GM21390 (cell line): ENCODE measurements at regions not wholly inside any gene's neighbourhood (a gene's known extent, or its start where the extent isn't known, plus 50 kb on each side); places are given as distances from the start of the nearest gene placed in this dataset.
"Not testable (repeated sequence)": the region's sequence is repeated elsewhere in the genome, so short reads cannot be mapped to it uniquely, and the experiment has no call there.

ENCODE experiments used
- ATAC-seq: cut with Tn5 transposase; IDR thresholded peaks from one replicate; pipeline ENCODE4 v1.9.1; 2021; ENCODE audit not compliant: unreplicated experiment

- ATAC-seq, result no peak
These were observed 659.1 kb downstream of the EFNA5 start for GRCh38 chr5:107011605-107012004.

DNA sequence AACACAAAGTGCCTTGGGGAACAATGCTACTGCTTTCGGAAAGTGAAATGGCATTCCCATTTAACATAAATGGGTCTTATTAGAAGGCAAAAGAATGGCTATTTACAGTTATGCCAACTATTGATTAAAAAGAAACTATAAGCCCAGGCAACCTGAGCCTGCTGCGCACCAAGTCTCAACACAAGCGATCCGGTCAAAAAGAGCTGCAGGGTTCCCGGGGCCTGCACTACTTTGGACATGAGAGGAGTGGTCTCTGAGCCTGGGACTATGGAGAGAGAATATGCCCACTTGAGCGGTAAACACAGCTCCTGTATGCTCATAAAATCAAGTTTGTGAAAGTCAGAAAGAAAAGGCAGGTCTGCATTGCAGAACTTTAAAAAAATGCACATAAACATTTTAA, 660.7 kb downstream of the EFNA5 start:
- no peak for ATAC-seq

- ATAC-seq, result no peak
These were observed 665.1 kb downstream of the EFNA5 start for GRCh38 chr5:107005653-107006052.

- ATAC-seq, result no peak
These were observed 665.6 kb downstream of the EFNA5 start for GRCh38 chr5:107005161-107005560.

DNA sequence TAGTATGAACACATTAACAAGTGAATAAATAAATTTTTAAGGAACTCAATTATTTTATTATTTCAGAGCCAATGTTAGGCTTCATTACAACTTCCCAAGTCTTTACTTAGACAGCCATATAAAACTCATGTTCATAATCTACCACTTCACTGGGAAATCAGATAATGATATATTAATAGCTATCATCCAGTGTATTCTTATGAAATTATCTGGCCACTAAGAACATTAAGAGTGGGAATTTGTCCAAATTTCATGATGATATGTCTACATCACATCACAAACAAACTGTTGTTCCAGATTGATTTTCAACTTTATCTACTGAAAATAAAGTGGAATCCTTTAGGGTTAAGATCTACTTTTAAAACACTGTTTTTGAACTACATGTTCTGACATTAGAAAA, 668.6 kb downstream of the EFNA5 start:
- no peak for ATAC-seq

DNA sequence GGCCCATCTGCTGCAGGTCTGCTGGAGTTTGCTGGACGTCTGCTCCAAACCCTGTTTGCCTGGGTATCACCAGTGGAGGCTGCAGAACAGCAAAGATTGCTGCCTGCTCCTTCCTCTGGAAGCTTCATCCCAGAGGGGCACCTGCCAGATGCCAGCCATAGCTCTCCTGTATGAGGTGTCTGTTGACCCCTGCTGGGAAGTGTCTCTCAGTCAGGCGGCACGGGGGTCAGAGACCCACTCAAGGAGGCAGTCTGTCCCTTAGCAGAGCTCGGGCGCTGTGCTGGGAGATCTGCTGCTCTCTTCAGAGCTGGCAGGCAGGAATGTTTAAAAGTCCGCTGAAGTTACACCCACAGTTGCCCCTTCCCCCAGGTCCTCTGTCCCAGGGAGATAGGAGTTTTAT, 671.2 kb downstream of the EFNA5 start:
- not testable (repeated sequence) for ATAC-seq

- ATAC-seq, result no peak
These were observed 684.7 kb downstream of the EFNA5 start for GRCh38 chr5:106986006-106986405.

DNA sequence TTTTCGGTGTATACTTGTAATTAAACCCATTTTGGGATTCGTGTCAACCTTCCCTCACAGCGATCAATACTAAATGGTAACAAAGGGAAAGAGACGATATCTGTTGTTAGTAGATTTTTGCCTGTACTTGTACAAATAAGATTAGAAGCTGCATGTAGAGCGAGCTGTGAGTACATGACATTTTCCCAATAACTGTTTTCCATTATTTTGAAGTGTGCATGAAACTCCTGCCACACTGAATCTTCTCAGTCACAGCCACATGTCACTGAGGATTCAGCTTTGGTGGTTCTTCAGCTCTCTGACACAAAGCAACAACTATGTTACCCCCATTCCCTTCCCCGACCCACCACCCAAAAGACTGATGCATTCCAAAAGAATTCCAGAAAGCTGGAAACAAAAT, 685.6 kb downstream of the EFNA5 start:
- no peak for ATAC-seq

GRCh38 chr5:106979178-106979577, 691.6 kb downstream of the EFNA5 start:
- ATAC-seq, result not testable (repeated sequence)

DNA sequence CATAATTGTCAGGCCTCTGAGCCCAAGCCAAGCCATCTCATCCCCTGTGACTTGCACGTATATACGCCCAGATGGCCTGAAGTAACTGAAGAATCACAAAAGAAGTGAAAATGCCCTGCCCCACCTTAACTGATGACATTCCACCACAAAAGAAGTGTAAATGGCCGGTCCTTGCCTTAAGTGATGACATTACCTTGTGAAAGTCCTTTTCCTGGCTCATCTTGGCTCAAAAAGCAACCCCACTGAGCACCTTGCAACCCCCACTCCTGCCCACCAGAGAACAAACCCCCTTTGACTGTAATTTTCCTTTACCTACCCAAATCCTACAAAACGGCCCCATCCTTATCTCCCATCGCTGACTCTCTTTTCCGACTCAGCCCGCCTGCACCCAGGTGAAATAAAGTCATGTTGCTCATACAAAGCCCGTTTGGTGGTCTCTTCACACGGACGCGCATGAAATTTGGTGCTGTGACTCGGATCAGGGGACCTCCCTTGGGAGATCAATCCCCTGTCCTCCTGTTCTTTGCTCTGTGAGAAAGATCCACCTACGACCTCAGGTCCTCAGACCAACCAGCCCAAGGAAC, 692.1 kb downstream of the EFNA5 start:
- not testable (repeated sequence) for ATAC-seq

DNA sequence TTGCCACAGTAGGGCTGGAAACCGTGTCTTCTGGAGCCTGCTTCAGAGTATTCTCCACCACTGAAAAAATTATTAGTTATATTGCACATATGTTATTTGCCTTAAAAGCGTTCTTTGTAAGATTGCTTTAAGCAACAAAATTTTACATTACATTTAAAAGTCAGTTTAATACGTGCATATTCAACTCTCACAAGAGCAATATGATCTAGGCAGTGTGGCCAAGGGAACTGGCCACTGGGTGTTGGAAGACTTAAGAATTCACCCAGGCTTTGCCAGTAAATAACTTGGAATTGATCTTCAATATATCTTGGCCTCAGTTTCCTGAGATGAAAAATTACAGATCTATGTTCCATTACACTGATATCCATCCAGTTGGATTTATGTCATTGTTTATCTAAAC, 694.4 kb downstream of the EFNA5 start:
- ATAC-seq, result no peak

DNA sequence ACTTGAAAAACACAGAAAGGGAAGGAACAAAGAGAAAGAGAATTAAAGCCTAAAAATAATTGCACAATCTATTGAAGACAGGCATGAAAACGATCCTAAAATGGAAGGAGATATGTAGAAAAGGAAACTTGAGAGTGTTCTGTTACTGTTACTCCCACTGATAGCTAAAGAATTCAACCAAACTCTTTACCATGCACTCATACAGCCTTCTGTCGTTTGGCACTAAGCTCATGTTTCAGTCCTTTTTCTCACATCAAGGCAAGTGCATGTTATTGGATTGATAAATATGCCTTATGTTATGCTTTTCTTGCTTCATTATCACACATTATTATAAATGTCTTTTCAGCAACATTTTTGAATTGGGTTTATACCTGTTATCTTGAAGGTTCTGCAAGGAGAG, 696.5 kb downstream of the EFNA5 start:
- no peak for ATAC-seq

DNA sequence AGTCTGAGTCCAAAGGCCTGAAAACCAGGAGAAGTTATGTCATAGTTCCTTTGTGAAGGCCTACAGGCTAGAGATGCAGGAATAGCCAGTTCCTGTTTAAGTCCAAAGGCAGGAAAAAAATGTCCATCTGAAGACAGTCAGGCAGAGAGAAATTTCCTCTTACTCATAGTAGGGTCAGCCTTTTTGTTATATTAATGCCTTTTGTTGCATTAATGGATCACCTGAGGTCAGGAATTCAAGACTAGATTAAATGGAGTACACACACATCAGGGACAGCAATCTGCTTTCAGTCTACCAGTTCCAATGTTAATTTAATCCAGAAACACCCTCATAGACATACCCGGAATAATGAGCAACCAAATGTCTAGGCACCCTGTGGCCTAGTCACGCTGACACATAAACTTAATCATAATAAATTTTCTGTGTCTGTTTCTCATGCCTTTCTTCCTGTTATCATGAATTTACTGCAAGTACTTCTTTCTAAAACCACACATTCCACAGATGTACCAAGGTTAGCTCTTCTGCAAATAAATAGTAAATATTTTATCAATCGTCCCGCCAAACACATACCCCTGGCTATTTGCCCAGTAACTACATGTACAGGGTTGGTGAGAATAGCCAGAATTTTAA, 703.9 kb downstream of the EFNA5 start:
- no peak for ATAC-seq

- no peak for ATAC-seq
These were observed 706.6 kb downstream of the EFNA5 start for GRCh38 chr5:106964132-106964531.

DNA sequence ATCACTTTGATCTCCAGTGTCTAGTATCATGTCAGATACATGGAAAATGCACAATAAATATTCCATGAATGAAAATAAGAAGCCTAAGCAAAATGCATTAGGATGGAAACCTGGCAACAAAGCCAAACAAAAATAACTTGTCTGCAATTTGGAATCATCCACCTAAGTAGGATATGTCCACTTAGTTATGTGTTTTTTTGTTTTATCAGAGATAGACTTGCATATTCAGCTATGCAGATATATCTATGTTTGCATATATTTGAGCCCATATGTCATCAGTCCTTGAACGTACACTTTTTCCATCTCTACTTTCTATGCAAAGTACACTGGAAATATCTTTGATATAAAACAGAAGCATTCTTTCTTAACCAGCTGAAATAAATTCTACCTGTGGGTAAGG, 707.1 kb downstream of the EFNA5 start:
- no peak for ATAC-seq

DNA sequence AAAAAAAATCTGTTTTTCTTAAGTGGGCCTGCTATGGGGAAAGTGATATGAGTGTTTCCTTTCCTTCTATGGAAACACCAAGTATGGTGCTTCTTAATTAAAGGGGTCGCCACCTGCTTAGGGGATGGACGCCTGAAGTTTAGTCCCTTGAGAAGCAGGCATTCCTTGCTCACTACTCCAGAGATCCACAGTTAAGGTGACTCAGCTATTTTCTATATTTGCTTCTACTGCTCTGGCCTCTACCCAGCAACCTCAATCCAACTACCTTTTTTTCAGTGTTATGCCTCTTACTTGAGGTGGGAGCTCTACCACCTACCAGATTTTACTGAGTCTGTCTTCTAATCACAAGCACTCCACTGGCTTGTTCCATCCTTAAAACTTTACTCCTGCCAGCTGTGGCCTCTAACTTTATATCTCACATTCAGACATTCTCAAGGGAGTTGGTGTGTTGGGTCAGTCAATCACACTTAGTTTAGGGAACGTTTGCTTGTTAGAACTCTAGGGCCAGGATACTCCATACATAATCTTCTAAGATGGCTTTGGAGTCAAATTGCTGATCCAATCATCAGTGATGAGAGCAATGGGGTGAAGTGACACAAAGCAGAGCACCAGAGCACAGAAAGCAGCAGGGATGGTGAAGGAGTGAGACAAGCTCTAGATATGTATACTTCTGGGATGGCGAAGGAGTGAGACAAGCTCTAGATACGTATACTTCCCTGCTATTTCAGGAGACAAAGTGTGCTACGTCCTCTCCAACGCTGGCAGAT, 708.1 kb downstream of the EFNA5 start:
- no peak for ATAC-seq

DNA sequence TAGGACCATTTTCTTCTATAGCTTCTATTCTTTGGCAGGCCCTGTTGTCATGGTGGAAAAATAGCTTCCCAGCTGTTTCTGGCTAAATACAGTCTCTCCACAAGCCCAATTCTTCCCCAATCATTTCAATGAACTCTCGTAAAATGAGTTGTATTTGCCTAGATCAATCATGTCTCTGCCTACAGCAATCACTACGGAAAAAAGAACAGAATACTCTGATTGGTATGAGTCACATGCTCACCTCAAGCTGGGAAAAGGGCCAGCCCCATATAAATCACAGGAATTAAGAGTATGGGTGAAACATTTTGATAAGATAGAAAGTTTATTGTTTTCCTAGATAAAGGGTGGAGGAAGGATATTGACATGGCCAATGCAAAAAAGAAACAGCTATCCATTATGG, 711.4 kb downstream of the EFNA5 start:
- ATAC-seq, result no peak

- ATAC-seq, result no peak
These were observed 713.4 kb downstream of the EFNA5 start for GRCh38 chr5:106957336-106957735.

GRCh38 chr5:106956886-106957285, 713.9 kb downstream of the EFNA5 start:
- ATAC-seq, result no peak

DNA sequence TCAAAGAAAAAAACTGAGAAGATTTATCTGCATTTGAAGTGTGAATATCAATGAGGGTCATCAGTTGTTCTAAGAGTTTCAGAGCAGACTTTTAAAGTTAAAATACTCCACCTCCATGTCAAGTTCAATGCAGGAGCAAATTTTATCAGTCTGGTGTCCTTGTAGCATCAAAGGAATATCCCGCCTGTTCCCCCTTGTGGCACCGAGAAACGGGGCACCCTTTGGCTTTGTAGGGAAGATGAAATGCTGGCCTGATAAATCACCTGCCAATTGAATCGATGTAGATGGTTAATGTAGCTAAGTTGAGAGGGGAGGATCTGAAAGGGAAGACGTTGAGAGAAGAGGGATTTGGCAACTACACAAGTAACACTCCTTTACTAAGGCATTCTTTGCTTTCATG, 714.5 kb downstream of the EFNA5 start:
- no peak for ATAC-seq

DNA sequence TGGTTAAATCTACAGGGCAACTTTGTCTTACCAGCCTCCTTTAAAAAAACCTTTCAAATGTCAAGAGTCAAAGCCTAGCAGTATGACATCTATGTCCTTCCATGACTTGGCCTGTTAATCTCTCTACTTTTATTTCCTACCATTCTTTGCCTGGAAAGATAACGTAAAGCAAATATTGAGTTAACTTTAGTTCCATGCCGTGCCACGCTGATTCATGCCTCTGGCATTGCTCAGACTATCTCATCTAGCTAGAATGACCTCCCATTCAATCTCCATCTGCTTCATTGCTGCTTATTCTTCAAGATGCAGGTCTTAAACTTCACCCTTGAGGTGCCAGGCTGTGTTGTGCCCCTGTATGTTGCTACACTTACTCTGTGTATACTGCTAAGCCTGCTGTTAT, 729.8 kb downstream of the EFNA5 start:
- no peak for ATAC-seq

DNA sequence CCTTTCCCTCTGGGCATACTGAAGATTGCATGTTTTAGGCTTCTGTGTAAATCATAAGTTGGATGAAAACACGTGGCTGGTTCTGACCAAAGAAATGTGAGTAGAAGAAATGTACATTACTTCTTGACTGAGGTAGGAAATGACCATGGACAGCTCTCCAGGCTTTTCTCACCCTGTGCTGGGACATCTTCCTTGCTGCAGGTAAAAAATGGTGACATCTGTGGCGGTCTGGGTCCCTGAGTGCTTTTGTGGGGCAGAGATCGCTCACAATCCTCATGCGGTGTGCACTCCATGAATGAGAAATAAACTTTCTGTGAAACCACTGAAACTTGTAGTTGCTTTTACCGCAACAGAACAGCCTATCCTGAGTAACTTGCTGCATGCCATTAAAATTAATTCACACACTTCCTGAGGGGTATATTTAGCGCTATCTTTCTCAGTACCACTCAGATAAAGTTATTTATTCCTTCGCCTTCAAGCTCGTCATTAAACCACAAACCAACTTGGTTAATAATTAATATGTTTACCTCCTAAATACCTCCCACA, 730.4 kb downstream of the EFNA5 start:
- ATAC-seq, result no peak
